CD4-positive, alpha-beta T cell (primary cell): ENCODE measurements at regions not wholly inside any gene's neighbourhood (a gene's known extent, or its start where the extent isn't known, plus 50 kb on each side); places are given as distances from the start of the nearest gene placed in this dataset.

Source experiments
- ATAC-seq: fragments of 200-7000 bp; cut with Tn5 transposase; one replicate; pipeline ENCODE4 v1.10.0; 2022; ENCODE audit warnings: mild to moderate bottlenecking; ENCODE audit not compliant: poor library complexity
- CTCF ChIA-PET: fragments of 350-600 bp; sonication (Branson Sonifier 250); formaldehyde crosslinking; loops from one replicate; lab custom pipeline; 2021; ENCODE audit warnings: antibody characterized with exemption, inconsistent platforms; lab: Charles Lee
- POLR2A ChIA-PET: fragments of 350-600 bp; sonication (Branson Sonifier 250); formaldehyde crosslinking; loops from one replicate; lab custom pipeline; 2021; ENCODE audit warnings: antibody characterized with exemption, inconsistent platforms; lab: Charles Lee
- DNase-seq, 14 experiments: peaks; one replicate each; pipeline ENCODE4 v3.0.0-alpha.2; 2013 to 2020; ENCODE audit warnings: mixed read lengths in 2 of 14
- H3K27ac ChIP-seq, 2 donors: one replicate each; pipeline versions ENCODE4 v1.5.1 to v1.7.0; 2013; ENCODE audit warnings: low read length in 2 of 2, low read depth in 1 of 2, mild to moderate bottlenecking in 1 of 2
- H3K27me3 ChIP-seq, 2 experiments: 1 replicate in 1 of 2; 2 replicates in 1 of 2; pipeline versions ENCODE4 v1.6.1 to v1.7.0; 2013; ENCODE audit warnings: low read length in 2 of 2, control low read depth in 1 of 2, mild to moderate bottlenecking in 1 of 2, moderate library complexity in 1 of 2; ENCODE audit not compliant: insufficient read depth in 2 of 2, control insufficient read depth in 1 of 2
- H3K36me3 ChIP-seq: one replicate; pipeline ENCODE4 v1.6.1; 2013; ENCODE audit warnings: low read length, control low read depth; ENCODE audit not compliant: insufficient read depth
- H3K4me1 ChIP-seq: one replicate; pipeline ENCODE4 v1.6.1; 2013; ENCODE audit warnings: low read length, control low read depth; ENCODE audit not compliant: insufficient read depth
- H3K4me3 ChIP-seq: one replicate; pipeline ENCODE4 v1.5.1; 2013; ENCODE audit warnings: mild to moderate bottlenecking, low read length, moderate library complexity
- H3K9me3 ChIP-seq, 2 experiments: 1 replicate in 1 of 2; 2 replicates in 1 of 2; pipeline versions ENCODE4 v1.6.1 to v1.7.0; 2013; ENCODE audit warnings: low read length in 2 of 2, mild to moderate bottlenecking in 2 of 2, control low read depth in 1 of 2, moderate library complexity in 1 of 2; ENCODE audit not compliant: control insufficient read depth in 1 of 2, insufficient read depth in 1 of 2
- H3K27ac Mint-ChIP-seq: one replicate; pipeline ENCODE4 v1.8.0; 2020; ENCODE audit warnings: mixed read lengths
- H3K27me3 Mint-ChIP-seq: one replicate; pipeline ENCODE4 v1.8.0; 2021; ENCODE audit warnings: mixed read lengths
- H3K36me3 Mint-ChIP-seq: one replicate; pipeline ENCODE4 v1.8.0; 2021; ENCODE audit warnings: low read depth, mixed read lengths
- H3K4me1 Mint-ChIP-seq: one replicate; pipeline ENCODE4 v1.8.0; 2021; ENCODE audit warnings: low read depth, mixed read lengths
- H3K4me3 Mint-ChIP-seq: one replicate; pipeline ENCODE4 v1.8.0; 2020; ENCODE audit warnings: mild to moderate bottlenecking, mixed read lengths
- H3K9me3 Mint-ChIP-seq: one replicate; pipeline ENCODE4 v1.8.0; 2020; ENCODE audit warnings: mixed read lengths
- intact Hi-C, 2 experiments: fragments of 100-400 bp; cut with DNase I in 1 of 2; cut with micrococcal nuclease in 1 of 2; formaldehyde crosslinking; loops; one replicate each; pipeline versions ENCODE4 v1.15.1 to v1.9.0; 2023 to 2025; cut with DNase I, micrococcal nuclease
- TF ChIP-seq, protein P1 (sequence below): fragments of 200-600 bp; IDR thresholded peaks from one replicate; pipeline ENCODE4 v1.8.0; 2022; ENCODE audit warnings: antibody characterized with exemption, mild to moderate bottlenecking

DNA sequence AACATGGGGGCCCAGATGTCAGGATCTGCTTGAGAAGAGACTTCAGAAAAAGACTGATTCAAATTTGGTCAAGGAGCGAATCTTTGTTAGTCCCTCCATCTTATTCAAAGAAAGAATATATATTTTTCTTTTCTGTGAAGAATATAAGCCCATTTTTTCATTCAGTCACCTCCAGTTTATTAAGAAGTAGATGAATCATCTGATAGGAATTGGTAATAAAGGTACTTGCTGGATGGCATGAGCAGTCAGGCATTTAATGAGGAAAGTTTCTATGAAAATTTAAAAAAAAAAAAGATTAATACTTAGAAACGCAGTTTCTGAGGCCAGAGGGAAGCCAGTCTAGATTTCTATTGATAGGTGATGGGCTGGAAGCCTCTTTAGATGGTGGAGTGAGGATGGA, 373.1 kb upstream of the SMC2 start:
- Histone ChIP-seq H3K9me3 (no peaks in the 10 kb centered on the region), H3K4me3 (no peak overlapping the region), H3K27me3 (no peaks in the 10 kb centered on the region), H3K4me1 (no peaks in the 10 kb centered on the region), H3K27ac (no peak overlapping the region), H3K36me3 (no peaks in the 10 kb centered on the region)
- TF ChIP-seq, protein P1, sequence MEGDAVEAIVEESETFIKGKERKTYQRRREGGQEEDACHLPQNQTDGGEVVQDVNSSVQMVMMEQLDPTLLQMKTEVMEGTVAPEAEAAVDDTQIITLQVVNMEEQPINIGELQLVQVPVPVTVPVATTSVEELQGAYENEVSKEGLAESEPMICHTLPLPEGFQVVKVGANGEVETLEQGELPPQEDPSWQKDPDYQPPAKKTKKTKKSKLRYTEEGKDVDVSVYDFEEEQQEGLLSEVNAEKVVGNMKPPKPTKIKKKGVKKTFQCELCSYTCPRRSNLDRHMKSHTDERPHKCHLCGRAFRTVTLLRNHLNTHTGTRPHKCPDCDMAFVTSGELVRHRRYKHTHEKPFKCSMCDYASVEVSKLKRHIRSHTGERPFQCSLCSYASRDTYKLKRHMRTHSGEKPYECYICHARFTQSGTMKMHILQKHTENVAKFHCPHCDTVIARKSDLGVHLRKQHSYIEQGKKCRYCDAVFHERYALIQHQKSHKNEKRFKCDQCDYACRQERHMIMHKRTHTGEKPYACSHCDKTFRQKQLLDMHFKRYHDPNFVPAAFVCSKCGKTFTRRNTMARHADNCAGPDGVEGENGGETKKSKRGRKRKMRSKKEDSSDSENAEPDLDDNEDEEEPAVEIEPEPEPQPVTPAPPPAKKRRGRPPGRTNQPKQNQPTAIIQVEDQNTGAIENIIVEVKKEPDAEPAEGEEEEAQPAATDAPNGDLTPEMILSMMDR = no peak
- H3K4me3 Mint-ChIP-seq = no peak overlapping the region
- DNase-seq (no peak), ATAC-seq (no peak)
- ChIA-PET CTCF (no interaction called here), POLR2A (no interaction called here)
- intact Hi-C loops = no loop called here
- peaks cover 6% of the 10 kb centered on the region for H3K9me3 Mint-ChIP-seq
- no peak overlapping the region for H3K27ac Mint-ChIP-seq
- no peaks in the 10 kb centered on the region for H3K27me3 Mint-ChIP-seq
- H3K36me3 Mint-ChIP-seq = no peaks in the 10 kb centered on the region
- no peaks in the 10 kb centered on the region for H3K4me1 Mint-ChIP-seq

DNA sequence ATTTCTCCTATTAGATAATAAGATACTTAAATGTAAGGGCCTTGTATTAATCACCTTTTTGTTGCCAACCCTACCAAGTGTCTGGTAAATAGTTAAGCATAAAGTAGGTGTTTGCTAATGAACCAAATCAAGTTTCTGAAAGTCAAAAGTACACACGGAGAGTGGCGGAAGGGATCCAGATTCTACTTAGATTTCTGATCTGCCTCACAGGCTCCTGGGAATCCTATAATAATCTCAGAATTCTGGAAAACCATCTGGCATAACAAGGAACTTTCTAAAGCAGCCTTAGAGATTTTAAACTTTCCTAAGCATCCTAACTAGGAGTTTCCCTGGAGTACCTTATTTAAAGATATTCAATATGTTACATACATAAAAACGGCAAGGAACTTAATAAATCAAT, 363.2 kb upstream of the SMC2 start:
- no peaks in the 10 kb centered on the region for H3K36me3 ChIP-seq
- POLR2A ChIA-PET = no interaction called here
- H3K27ac Mint-ChIP-seq = no peak overlapping the region
- no peak for DNase-seq
- no peak overlapping the region for H3K4me3 Mint-ChIP-seq
- no peaks in the 10 kb centered on the region for H3K9me3 ChIP-seq
- TF ChIP-seq, protein P1 = no peak
- H3K4me1 Mint-ChIP-seq = no peaks in the 10 kb centered on the region
- no peaks in the 10 kb centered on the region for H3K27me3 ChIP-seq
- no peak overlapping the region for H3K4me3 ChIP-seq
- no peaks in the 10 kb centered on the region for H3K4me1 ChIP-seq
- H3K27me3 Mint-ChIP-seq = no peaks in the 10 kb centered on the region
- H3K9me3 Mint-ChIP-seq = no peaks in the 10 kb centered on the region
- H3K36me3 Mint-ChIP-seq = no peaks in the 10 kb centered on the region
- H3K27ac ChIP-seq = no peak overlapping the region
- intact Hi-C loops = no loop called here
- ATAC-seq = no peak
- CTCF ChIA-PET = no interaction called here

DNA sequence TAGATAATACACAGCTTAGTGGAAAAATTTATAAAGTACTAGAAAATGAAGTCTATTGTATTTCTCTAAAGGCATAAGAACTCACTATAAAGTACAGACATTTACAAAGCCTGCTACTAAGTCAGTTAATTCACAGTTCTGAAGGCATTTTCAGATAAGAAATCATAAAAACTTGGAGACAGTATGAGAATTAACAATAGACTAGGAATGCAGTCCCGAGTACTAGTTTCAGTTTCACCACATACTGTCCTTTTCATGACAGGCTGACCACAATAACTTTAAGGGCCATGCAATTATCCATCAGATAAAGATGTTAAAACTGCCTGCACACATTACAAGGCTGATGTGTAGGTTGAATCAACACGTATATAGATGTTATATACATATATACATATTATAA, 362.6 kb upstream of the SMC2 start:
- ATAC-seq = no peak
- Mint-ChIP-seq H3K4me3 (no peak overlapping the region), H3K9me3 (no peaks in the 10 kb centered on the region), H3K27me3 (no peaks in the 10 kb centered on the region), H3K36me3 (no peaks in the 10 kb centered on the region), H3K4me1 (no peaks in the 10 kb centered on the region), H3K27ac (no peak overlapping the region)
- Histone ChIP-seq H3K4me1 (no peaks in the 10 kb centered on the region), H3K36me3 (no peaks in the 10 kb centered on the region), H3K4me3 (no peak overlapping the region), H3K9me3 (no peaks in the 10 kb centered on the region), H3K27me3 (no peaks in the 10 kb centered on the region), H3K27ac (no peak overlapping the region)
- ChIA-PET CTCF (no interaction called here), POLR2A (no interaction called here)
- intact Hi-C loops = no loop called here
- TF ChIP-seq, protein P1 = no peak
- no peak for DNase-seq
